Skeletal muscle satellite cell (primary cell): ENCODE measurements at regions not wholly inside any gene's neighbourhood (a gene's known extent, or its start where the extent isn't known, plus 50 kb on each side); places are given as distances from the start of the nearest gene placed in this dataset.

Experiments
- H3K27me3 ChIP-seq: 2 replicates; pipeline ENCODE4 v1.7.0; 2013; ENCODE audit warnings: low read length; ENCODE audit not compliant: control insufficient read depth, insufficient read depth
- H3K36me3 ChIP-seq: 2 replicates; pipeline ENCODE4 v1.7.0; 2013; ENCODE audit warnings: mild to moderate bottlenecking, control low read depth, low read length; ENCODE audit not compliant: insufficient read depth
- H3K4me1 ChIP-seq: 2 replicates; pipeline ENCODE4 v1.7.0; 2013; ENCODE audit warnings: low read length; ENCODE audit not compliant: control insufficient read depth, insufficient read depth
- H3K4me2 ChIP-seq: 2 replicates; pipeline ENCODE4 v1.7.0; 2013; ENCODE audit warnings: mild to moderate bottlenecking, low read length
- H3K4me3 ChIP-seq: 2 replicates; pipeline ENCODE4 v1.7.0; 2013; ENCODE audit warnings: low read length
- H3K9ac ChIP-seq: 2 replicates; pipeline ENCODE4 v1.7.0; 2013; ENCODE audit warnings: mild to moderate bottlenecking, low read depth, low read length, moderate library complexity
- H3K9me3 ChIP-seq: replicated peaks from 2 replicates; pipeline ENCODE4 v1.7.0; 2013; ENCODE audit warnings: mild to moderate bottlenecking, control low read depth, low read length

DNA sequence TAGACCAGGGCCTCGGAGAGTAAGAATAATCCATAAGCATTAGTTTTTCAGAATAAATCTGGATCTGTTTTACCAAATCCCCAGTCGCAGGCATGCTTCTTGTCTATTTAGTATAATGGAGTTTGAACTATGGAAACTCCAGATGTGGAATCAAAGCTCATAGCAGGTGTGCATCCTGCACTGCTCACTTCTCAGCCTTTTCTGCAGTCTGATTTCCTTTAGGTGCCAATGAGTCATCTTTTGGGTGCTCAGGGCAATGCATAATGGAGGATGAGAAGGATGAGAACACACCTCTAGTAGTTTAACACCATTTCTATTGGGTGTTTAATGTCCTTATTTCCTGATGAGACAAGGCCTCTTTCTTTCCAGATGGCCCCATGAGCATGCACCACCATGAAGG lies 961.2 kb downstream of the TMEM121 start:
- Histone ChIP-seq H3K27me3 (no peaks in the 10 kb centered on the region), H3K36me3 (no peaks in the 10 kb centered on the region), H3K9ac (no peak overlapping the region), H3K4me1 (no peaks in the 10 kb centered on the region), H3K9me3 (peaks cover 10% of the 10 kb centered on the region), H3K4me2 (no peak overlapping the region), H3K4me3 (no peak overlapping the region)

DNA sequence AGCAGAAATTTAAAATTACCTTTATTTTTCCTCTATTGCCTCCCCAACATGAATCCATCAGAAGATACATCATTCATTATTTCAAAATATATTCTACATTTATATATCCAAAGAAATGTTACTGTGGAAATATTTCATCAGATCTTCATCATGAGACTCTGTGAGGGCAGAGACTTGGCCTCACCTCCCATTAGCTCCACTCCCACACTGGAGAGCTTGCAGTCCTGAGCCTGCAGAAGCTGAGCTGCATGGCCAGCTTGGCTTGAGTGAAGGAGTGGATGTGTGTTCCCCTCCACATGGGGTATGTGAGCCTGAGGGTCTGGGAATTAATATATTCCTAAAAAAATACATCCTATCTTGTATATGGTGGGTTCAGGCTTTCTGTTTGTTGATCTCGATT lies 961.9 kb downstream of the TMEM121 start:
- Histone ChIP-seq H3K36me3 (no peaks in the 10 kb centered on the region), H3K4me2 (no peak overlapping the region)

DNA sequence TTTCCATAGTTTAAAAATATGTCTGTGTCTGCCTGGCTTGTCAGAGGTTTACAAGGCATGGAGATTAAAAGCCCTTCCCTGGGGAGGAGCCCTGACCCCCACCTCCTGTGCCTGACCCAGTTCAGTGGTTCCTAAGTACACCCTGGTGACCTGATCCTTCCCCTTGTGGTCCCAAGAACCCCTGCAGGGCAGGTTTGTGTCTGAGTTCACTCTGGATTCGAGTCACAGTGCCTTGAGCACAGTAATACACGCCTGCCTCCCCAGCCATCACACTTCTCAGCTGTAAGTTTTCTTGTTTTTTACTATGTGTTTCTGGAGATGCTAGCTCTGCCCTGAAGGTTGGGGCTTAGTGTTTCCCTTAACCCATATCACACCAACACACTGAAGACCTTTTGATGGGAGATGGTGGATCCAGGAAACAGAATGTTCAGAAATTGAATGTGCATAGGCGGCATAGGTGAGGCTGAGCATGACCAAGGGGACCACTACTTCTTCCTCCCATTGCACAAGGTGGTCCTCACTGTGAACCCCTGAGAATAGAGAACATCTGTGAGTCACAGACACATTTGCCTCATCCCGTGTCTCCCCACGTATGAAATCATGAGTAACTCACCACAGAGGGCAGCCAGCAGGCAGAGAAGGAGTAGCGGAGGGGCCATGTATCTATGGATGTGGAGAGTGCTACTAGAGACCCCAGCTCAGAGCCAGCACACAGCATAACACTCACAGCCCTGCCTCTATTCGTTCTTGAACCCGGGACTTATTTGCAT lies 962.9 kb downstream of the TMEM121 start:
- Histone ChIP-seq H3K4me3 (no peak overlapping the region), H3K27me3 (no peaks in the 10 kb centered on the region), H3K9me3 (peaks cover 10% of the 10 kb centered on the region), H3K9ac (no peak overlapping the region), H3K4me1 (no peaks in the 10 kb centered on the region), H3K4me2 (no peak overlapping the region), H3K36me3 (no peaks in the 10 kb centered on the region)

More for the DNA sequence above, 961.9 kb downstream of the TMEM121 start:
- no peak overlapping the region for H3K4me3 ChIP-seq
- no peaks in the 10 kb centered on the region for H3K4me1 ChIP-seq
- peaks cover 10% of the 10 kb centered on the region for H3K9me3 ChIP-seq
- no peaks in the 10 kb centered on the region for H3K27me3 ChIP-seq
- H3K9ac ChIP-seq, result no peak overlapping the region

DNA sequence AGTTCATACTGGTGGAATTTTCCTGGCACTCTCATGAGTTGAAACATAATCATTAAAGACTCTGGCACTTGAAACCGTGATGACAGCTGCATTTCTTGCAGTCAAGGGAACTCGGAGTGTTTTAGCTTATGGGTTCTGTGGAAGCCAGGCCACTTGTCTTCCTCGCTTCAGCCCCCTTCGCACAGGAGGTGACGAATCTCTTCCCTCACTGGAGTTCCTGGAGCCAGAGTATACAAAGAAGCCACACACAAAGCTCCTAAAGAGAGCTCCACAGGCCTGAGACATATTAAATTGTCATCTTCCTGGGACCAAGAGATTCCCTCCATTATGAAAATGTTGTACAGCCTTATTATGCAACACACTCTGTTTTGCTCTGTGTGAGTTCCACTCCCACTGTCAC lies 964.1 kb downstream of the TMEM121 start:
- no peak overlapping the region for H3K4me3 ChIP-seq
- H3K4me2 ChIP-seq, result no peak overlapping the region
- no peaks in the 10 kb centered on the region for H3K36me3 ChIP-seq
- no peak overlapping the region for H3K9ac ChIP-seq
- H3K4me1 ChIP-seq, result no peaks in the 10 kb centered on the region
- peaks cover 10% of the 10 kb centered on the region for H3K9me3 ChIP-seq
- no peaks in the 10 kb centered on the region for H3K27me3 ChIP-seq

DNA sequence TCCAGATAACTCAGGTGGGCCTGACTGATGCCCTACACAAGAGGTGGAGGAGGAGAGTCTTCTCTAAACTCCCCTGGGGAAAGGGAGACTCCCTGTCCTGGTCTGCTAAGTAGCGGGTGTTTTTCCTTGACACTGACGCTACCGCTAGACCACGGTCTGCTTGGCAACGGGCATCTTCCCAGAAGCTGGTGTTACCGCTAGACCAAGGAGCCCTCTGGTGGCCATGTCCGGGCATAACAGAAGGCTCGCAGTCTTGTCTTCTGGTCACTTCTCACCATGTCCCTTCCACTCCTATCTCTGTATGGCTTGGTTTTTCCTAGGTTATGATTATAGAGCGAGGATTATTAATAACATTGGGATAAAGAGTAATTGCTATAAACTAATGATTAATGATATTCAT lies 965.5 kb downstream of the TMEM121 start:
- Histone ChIP-seq H3K36me3 (no peaks in the 10 kb centered on the region), H3K4me2 (no peak overlapping the region), H3K9me3 (peaks cover 10% of the 10 kb centered on the region), H3K4me3 (no peak overlapping the region), H3K4me1 (no peaks in the 10 kb centered on the region), H3K27me3 (no peaks in the 10 kb centered on the region), H3K9ac (no peak overlapping the region)

DNA sequence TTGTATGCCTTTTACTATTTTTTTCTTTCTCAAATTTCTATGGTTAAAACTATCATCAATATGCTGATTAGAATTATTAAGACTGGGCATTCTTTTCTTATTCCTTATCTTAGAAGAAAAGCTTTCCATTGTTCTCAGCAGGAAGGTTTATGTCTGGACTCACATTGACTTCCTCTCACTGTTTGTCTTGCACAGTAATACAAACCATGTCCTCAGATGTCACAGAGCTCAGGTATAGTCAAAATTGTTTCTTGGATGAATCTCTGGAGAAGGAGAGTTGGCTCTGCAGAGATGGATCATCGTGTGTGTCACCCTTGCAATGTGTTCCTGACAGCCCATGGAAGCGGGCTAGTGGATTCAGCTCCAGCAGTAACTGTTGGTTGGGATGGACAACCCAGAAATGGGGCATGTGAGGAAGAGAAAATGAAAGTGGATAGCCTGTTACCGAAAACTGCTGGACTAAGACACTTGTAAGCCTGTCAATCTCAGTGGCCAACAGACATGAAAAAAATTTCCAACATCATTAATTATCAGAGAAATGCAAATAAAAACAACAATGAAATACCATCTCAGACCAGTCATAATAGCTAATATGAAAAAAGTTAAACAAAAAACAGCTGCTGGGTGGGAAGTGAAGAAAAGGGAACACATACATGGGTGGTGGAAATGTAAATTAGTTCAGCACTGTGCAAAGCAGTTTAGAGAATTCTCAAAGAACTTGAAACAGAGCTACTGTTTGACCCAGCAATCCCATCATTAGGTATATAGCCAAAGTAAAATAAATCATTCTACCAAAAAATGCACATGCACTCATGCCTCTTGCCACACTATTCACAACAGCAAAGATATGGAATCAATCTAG lies 967.8 kb downstream of the TMEM121 start:
- Histone ChIP-seq H3K27me3 (no peaks in the 10 kb centered on the region), H3K4me2 (no peak overlapping the region), H3K9me3 (peaks cover 5% of the 10 kb centered on the region), H3K9ac (no peak overlapping the region), H3K4me1 (no peaks in the 10 kb centered on the region), H3K4me3 (no peak overlapping the region), H3K36me3 (no peaks in the 10 kb centered on the region)

DNA sequence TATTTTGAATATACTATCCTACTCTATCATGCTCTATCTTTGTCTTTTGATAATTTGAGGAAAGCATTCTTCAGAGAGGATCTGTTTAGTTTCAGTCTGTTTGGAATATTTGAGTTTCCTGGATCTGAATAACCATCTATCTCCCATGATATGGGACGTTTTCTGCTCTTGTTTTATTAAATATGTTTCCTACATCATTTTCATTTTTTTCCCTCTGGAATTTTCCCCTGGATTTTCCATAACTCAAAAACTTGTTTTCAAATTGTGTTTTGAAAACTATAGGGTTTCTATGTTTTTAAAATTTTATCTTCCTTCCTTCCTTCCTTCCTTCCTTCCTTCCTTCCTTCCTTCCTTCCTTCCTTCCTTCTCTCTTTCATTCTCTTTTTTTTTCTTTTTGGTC lies 974.2 kb downstream of the TMEM121 start:
- Histone ChIP-seq H3K4me2 (no peak overlapping the region), H3K36me3 (no peaks in the 10 kb centered on the region), H3K27me3 (no peaks in the 10 kb centered on the region), H3K9ac (no peak overlapping the region), H3K4me1 (no peaks in the 10 kb centered on the region), H3K4me3 (no peak overlapping the region), H3K9me3 (no peaks in the 10 kb centered on the region)

DNA sequence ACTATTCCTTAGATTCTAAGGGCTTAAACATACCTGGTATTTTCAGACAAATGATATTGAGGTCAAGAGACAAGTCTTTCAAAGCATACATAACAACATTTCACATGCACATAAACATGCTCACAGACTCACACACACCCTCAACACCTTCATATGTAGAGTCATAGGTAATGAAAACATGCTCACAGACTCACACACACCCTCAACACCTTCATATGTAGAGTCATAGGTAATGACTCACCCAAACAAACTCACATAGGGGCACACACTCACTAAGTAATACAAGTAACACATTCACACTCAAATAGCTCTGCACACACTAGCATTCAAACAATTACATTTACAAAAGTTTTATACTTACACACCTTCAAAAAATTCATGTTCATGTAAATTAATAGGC lies 975.5 kb downstream of the TMEM121 start:
- Histone ChIP-seq H3K4me1 (no peaks in the 10 kb centered on the region), H3K27me3 (no peaks in the 10 kb centered on the region)

DNA sequence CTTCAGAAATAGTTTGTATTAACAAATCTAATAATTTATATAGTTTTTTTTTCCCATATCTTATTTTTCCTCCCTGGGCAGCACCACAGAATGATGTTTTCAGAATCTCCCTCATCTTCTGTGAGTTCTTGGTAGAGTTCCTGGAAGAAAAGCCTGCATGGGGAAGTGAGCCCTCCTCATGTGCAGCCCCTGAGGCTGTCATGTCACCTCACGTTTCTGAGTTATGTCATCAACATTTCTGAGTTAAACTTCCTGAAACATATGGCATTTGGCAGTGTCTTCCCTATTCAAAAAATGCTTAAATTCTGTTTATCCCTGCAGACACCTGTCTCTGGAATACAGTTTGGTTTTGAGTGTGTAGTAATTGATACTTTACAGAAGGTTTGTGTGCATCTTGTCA lies 979.0 kb downstream of the TMEM121 start:
- Histone ChIP-seq H3K4me1 (no peaks in the 10 kb centered on the region), H3K4me2 (no peak overlapping the region), H3K36me3 (no peaks in the 10 kb centered on the region), H3K4me3 (no peak overlapping the region), H3K27me3 (no peaks in the 10 kb centered on the region), H3K9me3 (peaks cover 4% of the 10 kb centered on the region), H3K9ac (no peak overlapping the region)

More for the DNA sequence above, 975.5 kb downstream of the TMEM121 start:
- Histone ChIP-seq H3K36me3 (no peaks in the 10 kb centered on the region), H3K9me3 (no peaks in the 10 kb centered on the region), H3K9ac (no peak overlapping the region), H3K4me3 (no peak overlapping the region), H3K4me2 (no peak overlapping the region)

DNA sequence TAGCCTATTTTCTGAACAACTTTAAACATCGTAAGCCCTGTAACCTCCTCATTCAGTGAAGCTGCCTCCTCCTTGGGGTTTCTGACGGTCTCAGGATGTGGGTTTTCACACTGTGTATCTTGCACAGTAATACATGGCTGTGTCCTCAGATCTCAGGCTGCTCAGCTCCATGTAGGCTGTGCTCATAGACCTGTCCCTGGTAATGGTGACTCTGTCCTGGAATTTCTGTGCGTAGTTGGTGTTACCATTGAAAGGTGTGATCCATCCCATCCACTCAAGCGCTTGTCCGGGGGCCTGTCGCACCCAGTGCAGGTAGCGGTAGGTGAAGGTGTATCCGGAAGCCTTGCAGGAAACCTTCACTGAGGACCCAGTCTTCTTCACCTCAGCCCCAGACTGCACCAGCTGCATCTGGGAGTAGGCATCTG lies 980.5 kb downstream of the TMEM121 start:
- Histone ChIP-seq H3K36me3 (no peaks in the 10 kb centered on the region), H3K4me2 (no peak overlapping the region), H3K9ac (no peak overlapping the region), H3K4me1 (no peaks in the 10 kb centered on the region), H3K4me3 (no peak overlapping the region), H3K9me3 (peaks cover 8% of the 10 kb centered on the region), H3K27me3 (no peaks in the 10 kb centered on the region)

DNA sequence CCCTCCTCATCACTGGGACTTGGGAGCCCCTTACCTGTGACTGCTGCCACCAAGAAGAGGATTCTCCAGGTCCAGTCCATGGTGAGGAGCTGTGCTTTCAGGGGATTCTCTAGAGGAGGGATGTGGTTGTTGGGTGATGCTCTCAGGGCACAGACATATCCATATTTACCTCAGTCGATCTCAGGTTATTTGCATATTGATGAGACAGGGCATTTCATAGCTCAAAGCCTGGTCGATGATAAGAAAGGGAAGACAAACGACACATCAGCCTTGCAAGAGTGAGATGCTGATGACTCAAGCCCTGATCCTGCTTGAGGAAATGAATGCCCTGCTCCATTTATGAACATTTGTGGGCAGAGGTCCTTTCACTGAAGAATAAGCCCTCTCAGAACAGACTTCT lies 981.0 kb downstream of the TMEM121 start:
- no peak overlapping the region for H3K4me3 ChIP-seq
- no peak overlapping the region for H3K4me2 ChIP-seq
- no peaks in the 10 kb centered on the region for H3K4me1 ChIP-seq
- H3K36me3 ChIP-seq, result no peaks in the 10 kb centered on the region
- H3K9ac ChIP-seq, result no peak overlapping the region
- peaks cover 9% of the 10 kb centered on the region for H3K9me3 ChIP-seq
- H3K27me3 ChIP-seq, result no peaks in the 10 kb centered on the region
